Chondrocyte (in vitro differentiated cells): ENCODE measurements at regions not wholly inside any gene's neighbourhood (a gene's known extent, or its start where the extent isn't known, plus 50 kb on each side); places are given as distances from the start of the nearest gene placed in this dataset.
A peak's percentile ranks its signal among the peaks of the same experiment; 100 is the strongest.
"Not testable (repeated sequence)": the region's sequence is repeated elsewhere in the genome, so short reads cannot be mapped to it uniquely, and the experiment has no call there.

ENCODE experiments used
- DNase-seq: peaks from one replicate; pipeline ENCODE4 v3.0.0; 2021; ENCODE audit warnings: mixed read lengths, low spot score
- H3K27ac Mint-ChIP-seq: one replicate; pipeline ENCODE4 v1.8.0; 2021; ENCODE audit warnings: mild to moderate bottlenecking, moderate library complexity, mixed read lengths; ENCODE audit not compliant: unreplicated experiment
- H3K27me3 Mint-ChIP-seq: 2 replicates; pipeline ENCODE4 v1.8.0; 2021; ENCODE audit warnings: low read depth, mixed read lengths
- H3K36me3 Mint-ChIP-seq: 2 replicates; pipeline ENCODE4 v1.8.0; 2021; ENCODE audit warnings: low read depth, mixed read lengths
- H3K4me1 Mint-ChIP-seq: 2 replicates; pipeline ENCODE4 v1.8.0; 2021; ENCODE audit warnings: low read depth, mild to moderate bottlenecking, mixed read lengths
- H3K4me3 Mint-ChIP-seq: one replicate; pipeline ENCODE4 v1.8.0; 2021; ENCODE audit warnings: mild to moderate bottlenecking, moderate library complexity, mixed read lengths; ENCODE audit not compliant: unreplicated experiment
- H3K9me3 Mint-ChIP-seq: 2 replicates; pipeline ENCODE4 v1.8.0; 2021; ENCODE audit warnings: low read depth, mixed read lengths
- CTCF ChIP-seq: fragments of 200-600 bp; sonication (generic); IDR thresholded peaks from 2 replicates; pipeline ENCODE4 v1.5.0; 2021; ENCODE audit warnings: antibody characterized with exemption, mild to moderate bottlenecking, moderate library complexity

- Mint-ChIP-seq H3K4me1 (no peaks in the 10 kb centered on the region), H3K9me3 (no peaks in the 10 kb centered on the region), H3K27ac (no peak overlapping the region), H3K4me3 (no peak overlapping the region), H3K36me3 (no peaks in the 10 kb centered on the region), H3K27me3 (no peaks in the 10 kb centered on the region)
- no peak for DNase-seq
- no peak for TF ChIP-seq CTCF
These were observed 318.0 kb downstream of the BCAT1 start for GRCh38 chr12:24630856-24631255.

- peak; percentile 45 for TF ChIP-seq CTCF
- no peak overlapping the region for H3K4me3 Mint-ChIP-seq
These were observed 318.5 kb downstream of the BCAT1 start for GRCh38 chr12:24630446-24630845.

GRCh38 chr12:24625103-24625502 is 323.8 kb downstream of the BCAT1 start:
- no peak overlapping the region for H3K27ac Mint-ChIP-seq
- TF ChIP-seq CTCF: no peak
- H3K4me3 Mint-ChIP-seq: no peak overlapping the region
- no peaks in the 10 kb centered on the region for H3K4me1 Mint-ChIP-seq
- no peaks in the 10 kb centered on the region for H3K27me3 Mint-ChIP-seq
- peaks cover 3% of the 10 kb centered on the region for H3K36me3 Mint-ChIP-seq
- no peak for DNase-seq
- H3K9me3 Mint-ChIP-seq: peaks cover 22% of the 10 kb centered on the region

More at GRCh38 chr12:24630446-24630845, 318.5 kb downstream of the BCAT1 start:
- no peaks in the 10 kb centered on the region for H3K36me3 Mint-ChIP-seq
- DNase-seq: no peak
- no peaks in the 10 kb centered on the region for H3K27me3 Mint-ChIP-seq
- H3K4me1 Mint-ChIP-seq: no peaks in the 10 kb centered on the region
- no peaks in the 10 kb centered on the region for H3K9me3 Mint-ChIP-seq
- no peak overlapping the region for H3K27ac Mint-ChIP-seq

- not testable (repeated sequence) for H3K36me3 Mint-ChIP-seq, H3K27me3 Mint-ChIP-seq, DNase-seq, H3K4me3 Mint-ChIP-seq, H3K27ac Mint-ChIP-seq
- Mint-ChIP-seq H3K9me3 (peaks cover 22% of the 10 kb centered on the region), H3K4me1 (peaks cover 22% of the 10 kb centered on the region)
These were observed 328.9 kb downstream of the BCAT1 start for GRCh38 chr12:24619954-24620353.

GRCh38 chr12:24617471-24617870 is 331.4 kb downstream of the BCAT1 start:
- no peak for DNase-seq
- Mint-ChIP-seq H3K27ac (no peak overlapping the region), H3K9me3 (peaks cover 7% of the 10 kb centered on the region), H3K27me3 (no peaks in the 10 kb centered on the region), H3K36me3 (peaks cover 3% of the 10 kb centered on the region), H3K4me3 (no peak overlapping the region), H3K4me1 (peaks cover 22% of the 10 kb centered on the region)
- no peak for TF ChIP-seq CTCF

- Mint-ChIP-seq H3K4me1 (peaks cover 22% of the 10 kb centered on the region), H3K36me3 (peaks cover 1% of the 10 kb centered on the region), H3K4me3 (no peak overlapping the region), H3K9me3 (no peaks in the 10 kb centered on the region), H3K27ac (no peak overlapping the region), H3K27me3 (no peaks in the 10 kb centered on the region)
- no peak for TF ChIP-seq CTCF
- no peak for DNase-seq
These were observed 332.9 kb downstream of the BCAT1 start for GRCh38 chr12:24615967-24616411.
